ENCODE measurements at regions not wholly inside any gene's neighbourhood (a gene's known extent, or its start where the extent isn't known, plus 50 kb on each side); places are given as distances from the start of the nearest gene placed in this dataset.

DNA sequence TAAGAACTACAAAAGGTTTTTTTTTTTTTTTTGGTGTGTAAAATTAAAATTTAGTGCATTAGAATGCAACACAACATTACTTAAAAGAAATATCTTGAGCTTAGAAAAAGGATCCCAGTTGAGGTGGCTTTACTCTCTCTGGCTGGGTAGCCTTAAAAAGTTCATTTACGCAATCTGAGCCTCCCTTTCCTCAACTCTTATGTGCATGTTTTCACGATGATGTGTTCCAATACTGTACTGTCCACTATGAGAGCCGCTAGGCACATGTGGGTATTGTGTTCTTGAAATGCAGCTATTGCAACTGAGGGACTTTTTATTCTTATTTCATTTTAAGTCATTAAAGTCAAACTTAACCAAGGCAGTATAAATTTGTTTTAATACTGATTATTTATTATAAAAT is 460.9 kb upstream of the SYT1 start:
- TF ChIP-seq, protein P1, sequence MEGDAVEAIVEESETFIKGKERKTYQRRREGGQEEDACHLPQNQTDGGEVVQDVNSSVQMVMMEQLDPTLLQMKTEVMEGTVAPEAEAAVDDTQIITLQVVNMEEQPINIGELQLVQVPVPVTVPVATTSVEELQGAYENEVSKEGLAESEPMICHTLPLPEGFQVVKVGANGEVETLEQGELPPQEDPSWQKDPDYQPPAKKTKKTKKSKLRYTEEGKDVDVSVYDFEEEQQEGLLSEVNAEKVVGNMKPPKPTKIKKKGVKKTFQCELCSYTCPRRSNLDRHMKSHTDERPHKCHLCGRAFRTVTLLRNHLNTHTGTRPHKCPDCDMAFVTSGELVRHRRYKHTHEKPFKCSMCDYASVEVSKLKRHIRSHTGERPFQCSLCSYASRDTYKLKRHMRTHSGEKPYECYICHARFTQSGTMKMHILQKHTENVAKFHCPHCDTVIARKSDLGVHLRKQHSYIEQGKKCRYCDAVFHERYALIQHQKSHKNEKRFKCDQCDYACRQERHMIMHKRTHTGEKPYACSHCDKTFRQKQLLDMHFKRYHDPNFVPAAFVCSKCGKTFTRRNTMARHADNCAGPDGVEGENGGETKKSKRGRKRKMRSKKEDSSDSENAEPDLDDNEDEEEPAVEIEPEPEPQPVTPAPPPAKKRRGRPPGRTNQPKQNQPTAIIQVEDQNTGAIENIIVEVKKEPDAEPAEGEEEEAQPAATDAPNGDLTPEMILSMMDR (IDR thresholded peaks at IDR 0.05; ENCODE audit: low read length) = no peak
- TF ChIP-seq EZH2 (optimal IDR thresholded peaks at IDR 0.05; ENCODE audit: low read depth, low read length) = no peak
